ENCODE measurements at regions not wholly inside any gene's neighbourhood (a gene's known extent, or its start where the extent isn't known, plus 50 kb on each side); places are given as distances from the start of the nearest gene placed in this dataset.

DNA sequence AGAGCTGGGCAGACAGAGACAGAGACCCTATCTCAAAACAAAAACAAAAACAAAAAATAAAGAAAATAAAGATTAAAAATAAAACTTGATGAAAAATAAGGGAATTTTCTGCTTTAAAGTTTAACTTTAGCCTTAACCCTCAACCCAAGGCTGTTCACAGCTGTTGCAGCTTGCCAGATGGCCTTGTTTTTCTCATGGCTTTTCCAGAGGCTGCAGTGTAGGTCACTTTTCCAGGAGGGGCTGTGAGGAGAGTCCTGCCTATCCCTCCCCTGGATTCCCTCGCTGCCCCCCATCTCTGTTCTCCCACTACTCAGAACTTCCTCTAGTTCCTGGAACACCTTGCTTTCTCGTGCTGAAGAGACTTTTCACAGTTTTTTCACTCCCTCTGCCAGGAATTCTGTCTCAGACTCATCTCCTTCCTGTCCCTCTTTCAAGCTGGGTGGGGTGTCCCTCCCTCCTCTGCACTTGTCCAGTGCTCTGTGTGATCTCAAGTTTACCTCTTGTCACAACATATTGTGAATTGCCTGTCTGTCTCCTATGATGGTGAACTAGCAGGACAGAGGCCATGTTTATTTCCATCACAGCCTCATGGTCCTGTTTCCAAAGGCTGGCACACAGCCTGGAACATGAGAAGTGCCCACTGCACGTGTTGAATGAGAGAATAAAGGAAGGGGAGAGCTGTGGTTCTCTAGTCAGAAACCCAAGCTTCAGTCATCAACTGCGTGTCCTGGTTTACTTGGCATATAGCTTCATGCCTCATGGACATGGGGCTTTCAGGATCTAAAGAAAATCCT lies 69.9 kb upstream of the MSI2 start:
- TF ChIP-seq EZH2 (IDR thresholded peaks at IDR 0.05; ENCODE audit: insufficient read depth, poor library complexity, severe bottlenecking) (no peak), EZH2phosphoT487 (IDR thresholded peaks at IDR 0.05; ENCODE audit: insufficient read depth, low read depth) (no peak)
